ENCODE measurements at regions not wholly inside any gene's neighbourhood (a gene's known extent, or its start where the extent isn't known, plus 50 kb on each side); places are given as distances from the start of the nearest gene placed in this dataset.

GRCh38 chr4:100722866-100723459 lies 205.1 kb upstream of the EMCN start:
- no peaks in the 10 kb centered on the region for H3K79me2 ChIP-seq (ENCODE audit: insufficient read depth, low read length)
- no peak overlapping the region for H3K27ac ChIP-seq (ENCODE audit: low read depth, low read length)
- RAD21 ChIA-PET (ENCODE audit: low non-redundant PET in 1 of 2, low total read pairs in 2 of 2, uncharacterized antibody in 2 of 2, unreplicated experiment in 2 of 2): no interaction called here
- POLR2A ChIA-PET: no interaction called here
- intact Hi-C loops (cut with micrococcal nuclease): no loop called here
- H3K9me3 ChIP-seq (ENCODE audit: control insufficient read depth in 1 of 2, insufficient read depth in 1 of 2, low read depth in 1 of 2, low read length in 2 of 2): no peaks in the 10 kb centered on the region
- ATAC-seq (no peak), DNase-seq (ENCODE audit: low read depth, low spot score) (no peak)
- H3K4me1 ChIP-seq (ENCODE audit: control insufficient read depth in 1 of 2, insufficient read depth in 2 of 2, low read length in 2 of 2): peaks cover 0 to 4% of the 10 kb centered on the region in 2 experiments; a peak in 1 of 4 replicates
- H3K36me3 ChIP-seq (ENCODE audit: control insufficient read depth in 1 of 2, insufficient read depth in 2 of 2, low read length in 2 of 2): no peaks in the 10 kb centered on the region
- H3K4me3 ChIP-seq (replicated peaks in 1 of 2; ENCODE audit: low read depth in 1 of 2, low read length in 2 of 2): no peak overlapping the region
- H2AFZ ChIP-seq (ENCODE audit: low read depth, low read length, poor library complexity, severe bottlenecking): peak overlapping the region; percentile 51
- CTCF ChIA-PET: no interaction called here
- no peaks in the 10 kb centered on the region for H3K9me2 ChIP-seq (ENCODE audit: insufficient read depth)
- H3K27me3 ChIP-seq (ENCODE audit: insufficient read depth, low read length): no peaks in the 10 kb centered on the region
- H3K4me2 ChIP-seq (ENCODE audit: low read length): no peak overlapping the region
- TF ChIP-seq ELF1 (IDR thresholded peaks at IDR 0.05; ENCODE audit: borderline replicate concordance, low read depth): no peak
- no peak for TF ChIP-seq FOSL1 (IDR thresholded peaks at IDR 0.05; ENCODE audit: low read depth)
- TF ChIP-seq CEBPB (IDR thresholded peaks at IDR 0.05; ENCODE audit: low read depth): no peak
- TF ChIP-seq TCF7L2 (IDR thresholded peaks at IDR 0.05; ENCODE audit: borderline replicate concordance, extremely low read depth, insufficient read depth, insufficient read length): peak; percentile 59
- no peaks in the 10 kb centered on the region for H4K20me1 ChIP-seq (ENCODE audit: insufficient read depth)
- H3K9ac ChIP-seq (ENCODE audit: low read length): no peak overlapping the region
- BruUV-seq (replicated peaks): no TSS peak

- CTCF ChIA-PET: no interaction called here
- Histone ChIP-seq H3K9me2 (ENCODE audit: insufficient read depth) (no peaks in the 10 kb centered on the region), H3K9me3 (ENCODE audit: control insufficient read depth in 1 of 2, insufficient read depth in 1 of 2, low read depth in 1 of 2, low read length in 2 of 2) (no peaks in the 10 kb centered on the region), H3K4me2 (ENCODE audit: low read length) (no peak overlapping the region), H4K20me1 (ENCODE audit: insufficient read depth) (no peaks in the 10 kb centered on the region), H3K27ac (ENCODE audit: low read depth, low read length) (no peak overlapping the region), H3K9ac (ENCODE audit: low read length) (no peak overlapping the region), H2AFZ (ENCODE audit: low read depth, low read length, poor library complexity, severe bottlenecking) (peak overlapping the region; percentile 51), H3K4me3 (replicated peaks in 1 of 2; ENCODE audit: low read depth in 1 of 2, low read length in 2 of 2) (no peak overlapping the region), H3K27me3 (ENCODE audit: insufficient read depth, low read length) (no peaks in the 10 kb centered on the region), H3K36me3 (ENCODE audit: control insufficient read depth in 1 of 2, insufficient read depth in 2 of 2, low read length in 2 of 2) (no peaks in the 10 kb centered on the region), H3K79me2 (ENCODE audit: insufficient read depth, low read length) (no peaks in the 10 kb centered on the region), H3K4me1 (ENCODE audit: control insufficient read depth in 1 of 2, insufficient read depth in 2 of 2, low read length in 2 of 2) (peaks cover 0 to 4% of the 10 kb centered on the region in 2 experiments; a peak in 1 of 4 replicates)
- TF ChIP-seq SRF (IDR thresholded peaks at IDR 0.05; ENCODE audit: low read depth) (no peak), YY1 (IDR thresholded peaks at IDR 0.05; ENCODE audit: extremely low read depth, insufficient replicate concordance, low read depth, low read length) (no peak), RAD21 (IDR thresholded peaks at IDR 0.05; ENCODE audit: low read depth) (no peak), JUND (IDR thresholded peaks at IDR 0.05) (no peak), CBX3 (IDR thresholded peaks at IDR 0.05; ENCODE audit: low read depth) (no peak), EGR1 (IDR thresholded peaks at IDR 0.05; ENCODE audit: low read depth) (no peak), POLR2AphosphoS5 (IDR thresholded peaks at IDR 0.05; ENCODE audit: low read depth, low read length) (no peak), EZH2 (IDR thresholded peaks at IDR 0.05) (no peak), EZH2phosphoT487 (IDR thresholded peaks at IDR 0.05; ENCODE audit: borderline replicate concordance) (no peak)
- no TSS peak for BruUV-seq (replicated peaks)
- DNase-seq (ENCODE audit: low read depth, low spot score) (no peak), ATAC-seq (no peak)
- RAD21 ChIA-PET (ENCODE audit: low non-redundant PET in 1 of 2, low total read pairs in 2 of 2, uncharacterized antibody in 2 of 2, unreplicated experiment in 2 of 2): no interaction called here
- intact Hi-C loops (cut with micrococcal nuclease): no loop called here
- POLR2A ChIA-PET: no interaction called here
These were observed 204.3 kb upstream of the EMCN start for GRCh38 chr4:100722133-100722532.
